Hepatocyte (in vitro differentiated cells): ENCODE measurements at regions not wholly inside any gene's neighbourhood (a gene's known extent, or its start where the extent isn't known, plus 50 kb on each side); places are given as distances from the start of the nearest gene placed in this dataset.

Source experiments
- EZH2 ChIP-seq: fragments of 200-600 bp; sonication (generic); IDR thresholded peaks from 2 replicates; pipeline ENCODE4 v1.6.1; 2016; ENCODE audit warnings: antibody characterized with exemption, mild to moderate bottlenecking, borderline replicate concordance
- EZH2phosphoT487 ChIP-seq: fragments of 200-600 bp; sonication (generic); IDR thresholded peaks from one replicate; pipeline ENCODE4 v1.6.1; 2018; ENCODE audit warnings: antibody characterized with exemption, mild to moderate bottlenecking, low read depth, moderate library complexity; ENCODE audit not compliant: unreplicated experiment, severe bottlenecking
- TF ChIP-seq, protein P1 (sequence below): fragments of 200-600 bp; sonication (generic); IDR thresholded peaks from 2 replicates; pipeline ENCODE4 v1.5.1; 2016; ENCODE audit warnings: antibody characterized with exemption, mild to moderate bottlenecking; ENCODE audit not compliant: poor library complexity

DNA sequence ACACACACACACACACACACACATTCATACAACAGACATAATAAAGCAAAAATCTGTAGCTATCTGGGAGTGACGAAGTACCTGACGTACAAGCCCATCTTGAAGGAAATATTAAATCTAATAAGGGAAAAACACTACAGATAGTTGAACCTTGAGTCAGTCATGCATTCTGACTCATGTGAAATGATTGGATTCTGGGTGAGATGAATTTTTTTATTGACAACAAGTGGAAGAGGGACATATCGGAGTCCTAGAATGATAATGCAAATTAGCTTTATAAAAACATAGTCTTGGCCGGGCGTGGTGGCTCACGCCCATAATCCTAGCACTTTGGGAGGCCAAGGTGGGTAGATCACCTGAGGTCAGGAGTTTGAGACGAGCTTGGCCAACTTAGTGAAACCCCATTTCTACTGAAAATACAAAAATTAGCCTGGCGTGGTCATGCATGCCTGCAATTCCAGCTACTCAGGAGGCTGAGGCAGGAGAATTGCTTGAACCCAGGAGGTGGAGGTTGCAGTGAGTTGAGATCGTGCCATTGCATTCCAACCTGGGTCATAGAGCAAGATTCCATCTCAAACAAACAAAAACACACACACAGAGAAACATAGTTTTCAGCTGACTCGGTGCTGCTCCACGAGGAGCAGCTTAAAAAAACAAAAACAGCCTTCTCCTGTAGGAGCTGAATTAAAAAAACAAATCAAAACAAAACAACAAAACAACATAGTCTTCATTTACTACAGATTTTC, 154.4 kb upstream of the MKLN1 start:
- TF ChIP-seq, protein P1, sequence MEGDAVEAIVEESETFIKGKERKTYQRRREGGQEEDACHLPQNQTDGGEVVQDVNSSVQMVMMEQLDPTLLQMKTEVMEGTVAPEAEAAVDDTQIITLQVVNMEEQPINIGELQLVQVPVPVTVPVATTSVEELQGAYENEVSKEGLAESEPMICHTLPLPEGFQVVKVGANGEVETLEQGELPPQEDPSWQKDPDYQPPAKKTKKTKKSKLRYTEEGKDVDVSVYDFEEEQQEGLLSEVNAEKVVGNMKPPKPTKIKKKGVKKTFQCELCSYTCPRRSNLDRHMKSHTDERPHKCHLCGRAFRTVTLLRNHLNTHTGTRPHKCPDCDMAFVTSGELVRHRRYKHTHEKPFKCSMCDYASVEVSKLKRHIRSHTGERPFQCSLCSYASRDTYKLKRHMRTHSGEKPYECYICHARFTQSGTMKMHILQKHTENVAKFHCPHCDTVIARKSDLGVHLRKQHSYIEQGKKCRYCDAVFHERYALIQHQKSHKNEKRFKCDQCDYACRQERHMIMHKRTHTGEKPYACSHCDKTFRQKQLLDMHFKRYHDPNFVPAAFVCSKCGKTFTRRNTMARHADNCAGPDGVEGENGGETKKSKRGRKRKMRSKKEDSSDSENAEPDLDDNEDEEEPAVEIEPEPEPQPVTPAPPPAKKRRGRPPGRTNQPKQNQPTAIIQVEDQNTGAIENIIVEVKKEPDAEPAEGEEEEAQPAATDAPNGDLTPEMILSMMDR, result no peak
- TF ChIP-seq EZH2 (no peak), EZH2phosphoT487 (no peak)
